HG03095 (cell line): ENCODE measurements at regions not wholly inside any gene's neighbourhood (a gene's known extent, or its start where the extent isn't known, plus 50 kb on each side); places are given as distances from the start of the nearest gene placed in this dataset.
"Not testable (repeated sequence)": the region's sequence is repeated elsewhere in the genome, so short reads cannot be mapped to it uniquely, and the experiment has no call there.

Experiments
- ATAC-seq: cut with Tn5 transposase; IDR thresholded peaks from one replicate; pipeline ENCODE4 v1.9.1; 2021; ENCODE audit warnings: moderate library complexity; ENCODE audit not compliant: unreplicated experiment

DNA sequence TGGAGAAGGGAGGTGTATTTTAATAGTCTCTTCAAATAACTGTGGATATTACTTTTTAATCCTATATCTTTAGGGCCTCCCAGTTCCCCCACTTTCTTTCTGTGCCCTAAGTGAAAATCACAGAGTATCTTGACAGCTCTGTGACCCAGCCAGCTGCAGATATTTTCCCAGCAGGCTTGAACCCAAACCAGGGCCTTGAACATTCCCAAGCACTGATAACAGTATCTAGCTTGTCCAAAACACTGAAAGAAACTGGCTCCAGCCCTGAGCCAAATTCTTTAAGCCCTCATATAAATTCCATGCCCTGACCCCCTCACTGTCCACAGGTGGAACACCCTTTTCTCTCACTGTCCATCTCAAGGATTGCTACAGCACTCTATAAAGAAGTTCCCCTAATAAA, 388.1 kb upstream of the CHAC2 start:
- ATAC-seq: no peak

DNA sequence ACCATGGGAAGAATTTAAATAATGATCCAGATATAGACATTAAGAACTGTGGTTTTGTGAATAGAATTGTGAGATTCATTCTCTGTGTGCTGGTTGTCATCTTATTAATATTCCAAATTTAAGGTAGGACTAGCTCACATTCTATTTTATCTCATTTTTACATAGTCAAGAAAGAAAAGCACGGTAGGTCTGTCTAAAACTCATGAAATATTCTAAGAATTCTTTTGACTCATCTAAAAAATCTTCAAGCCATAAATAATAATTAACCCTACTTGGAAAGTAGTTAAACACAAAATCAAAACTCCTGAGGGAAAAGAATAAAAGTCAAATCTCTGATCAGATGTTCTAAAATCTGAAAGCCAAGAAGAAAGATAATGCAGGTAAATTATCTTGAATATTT, 388.8 kb upstream of the CHAC2 start:
- no peak for ATAC-seq

DNA sequence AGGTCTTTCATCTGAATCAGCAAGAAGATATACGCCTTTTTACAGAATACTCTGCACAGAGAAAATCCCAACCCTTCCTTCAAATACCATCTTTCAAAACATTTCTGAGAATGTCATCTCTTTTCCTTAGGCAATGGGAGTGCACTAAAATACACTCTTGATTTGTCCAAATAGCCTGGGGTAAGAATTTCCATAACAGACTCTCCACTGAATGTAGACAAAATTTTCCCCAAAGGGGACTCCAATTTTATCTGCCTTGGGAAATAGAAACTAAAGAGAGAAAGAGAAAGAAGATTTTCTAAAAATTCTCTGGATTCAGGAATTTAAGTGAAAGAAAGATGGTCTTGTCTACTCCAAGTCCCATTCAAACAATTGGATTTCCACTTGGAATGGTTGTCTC, 394.5 kb upstream of the CHAC2 start:
- no peak for ATAC-seq

DNA sequence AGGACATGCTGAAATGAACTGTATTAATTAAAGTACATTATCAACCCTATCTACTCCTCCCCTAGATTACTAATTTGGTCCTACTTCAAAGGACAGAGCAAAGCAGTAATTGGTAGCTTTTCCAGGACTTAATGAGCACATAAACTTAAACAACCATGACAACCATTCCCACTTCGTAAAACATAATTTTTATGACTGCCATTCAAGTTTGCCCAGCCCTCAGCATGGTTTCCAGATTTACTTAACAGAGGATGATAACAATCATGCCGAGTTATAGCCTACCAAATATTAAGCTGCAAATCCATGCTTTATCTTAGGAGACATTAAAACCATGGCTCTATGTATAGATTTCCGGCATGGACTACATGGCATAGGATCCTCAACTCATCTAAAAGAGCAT, 401.1 kb upstream of the CHAC2 start:
- ATAC-seq: no peak

DNA sequence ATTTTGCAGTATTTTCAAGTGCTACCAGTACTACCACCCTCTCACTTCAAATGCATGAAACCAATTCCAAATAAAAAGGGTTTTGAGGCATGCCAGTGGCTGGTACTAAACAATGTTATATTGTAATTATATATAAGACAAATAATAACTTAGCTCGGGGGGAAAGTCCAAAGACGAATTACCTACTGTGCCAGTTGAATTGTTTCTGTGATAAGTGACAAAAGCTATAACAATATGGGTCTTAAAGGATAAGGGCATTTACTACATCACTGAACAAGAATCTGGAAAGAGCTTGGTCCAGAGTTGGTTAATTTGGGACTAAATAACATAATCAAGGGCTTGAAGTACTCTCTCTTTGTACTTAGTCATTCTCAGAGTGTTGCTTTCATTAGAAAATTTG, 404.7 kb upstream of the CHAC2 start:
- ATAC-seq: no peak

DNA sequence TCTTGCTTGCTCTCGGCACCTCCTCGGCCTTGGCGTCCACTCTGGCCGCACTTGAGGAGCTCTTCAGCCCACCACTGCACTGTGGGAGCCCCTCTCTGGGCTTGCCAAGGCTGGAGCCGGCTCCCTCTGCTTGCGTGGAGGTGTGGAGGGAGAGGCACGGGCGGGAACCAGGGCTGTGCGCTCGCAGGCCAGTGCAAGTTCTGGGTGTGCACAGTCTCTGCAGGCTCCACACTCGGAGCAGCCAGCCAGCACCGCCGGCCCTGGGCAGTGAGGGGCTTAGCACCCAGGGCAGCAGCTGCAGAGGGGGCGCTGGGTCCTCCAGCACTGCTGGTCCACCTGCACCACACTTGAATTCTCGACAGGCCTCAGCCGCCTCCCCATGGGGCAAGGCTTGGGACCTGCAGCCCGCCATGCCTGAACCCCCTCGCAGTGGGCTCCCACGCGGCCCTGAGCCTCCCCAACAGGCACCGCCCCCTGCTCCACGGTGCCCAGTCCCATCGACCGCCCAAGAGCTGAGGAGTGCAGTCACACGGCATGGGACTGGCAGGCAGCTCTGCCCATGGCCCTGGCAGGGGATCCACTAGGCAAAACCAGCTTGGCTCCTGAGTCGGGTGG, 411.2 kb upstream of the CHAC2 start:
- ATAC-seq: no peak

DNA sequence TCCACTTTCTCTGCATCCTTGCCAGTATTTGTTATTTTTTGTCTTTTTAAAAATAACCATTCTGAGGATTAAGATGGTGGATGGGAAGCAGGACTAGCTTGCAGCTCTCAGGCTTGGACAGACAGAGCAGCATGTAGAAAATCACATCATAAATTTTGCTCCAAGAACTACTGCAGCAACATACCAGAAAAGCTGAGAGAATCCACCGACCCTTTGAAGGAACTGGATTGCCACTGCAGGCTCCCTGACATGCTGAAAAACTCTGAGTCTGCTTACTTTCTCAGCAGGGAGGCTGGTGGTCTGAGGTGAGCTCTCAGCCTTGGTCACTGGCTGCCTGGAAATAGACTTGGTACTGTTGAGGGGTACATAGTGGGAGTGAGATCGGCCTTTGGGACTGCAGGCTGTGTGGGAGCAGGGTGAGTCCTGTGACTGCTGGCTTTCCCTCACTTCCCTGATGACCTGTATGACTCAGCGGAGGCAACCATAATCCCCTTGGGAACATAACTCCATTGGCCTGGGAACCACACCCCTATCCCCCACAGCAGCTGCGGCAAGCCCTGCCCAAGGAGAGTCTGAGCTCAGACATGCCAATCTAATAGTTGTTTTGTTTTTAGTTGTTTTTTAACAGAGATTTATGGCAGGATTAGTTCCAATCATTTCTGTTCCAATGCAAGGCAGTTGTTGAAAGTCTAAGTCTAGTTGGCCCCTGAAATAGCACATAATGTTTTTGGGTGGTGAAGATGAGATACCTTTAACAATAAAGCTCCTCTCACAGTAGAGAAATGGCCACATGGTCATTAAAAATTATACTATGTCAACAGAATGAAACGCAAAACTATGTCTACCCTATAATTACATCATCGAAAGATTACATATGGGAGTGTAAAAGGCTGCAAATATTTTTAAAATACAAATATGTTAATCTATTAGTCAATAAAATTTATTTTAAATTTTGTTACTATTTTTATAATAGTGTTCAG, 414.2 kb upstream of the CHAC2 start:
- no peak for ATAC-seq

DNA sequence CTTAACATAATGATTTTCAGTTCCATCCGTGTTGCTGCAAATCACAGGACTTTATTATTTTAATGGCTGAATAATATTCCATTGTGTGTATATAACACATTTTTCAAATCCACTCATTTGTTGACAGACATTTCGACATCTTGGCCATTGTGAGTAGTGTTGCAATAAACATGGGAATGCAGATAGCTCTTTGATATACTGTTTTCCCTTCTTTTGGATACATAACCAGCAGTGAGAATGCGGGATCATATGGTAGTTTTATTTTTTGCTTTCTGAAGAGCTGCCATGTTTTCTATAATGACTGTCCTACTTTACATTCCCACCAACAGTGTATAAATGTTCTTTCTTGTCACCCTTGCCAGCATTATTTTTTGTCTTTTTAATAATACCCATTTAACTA, 420.3 kb upstream of the CHAC2 start:
- no peak for ATAC-seq

DNA sequence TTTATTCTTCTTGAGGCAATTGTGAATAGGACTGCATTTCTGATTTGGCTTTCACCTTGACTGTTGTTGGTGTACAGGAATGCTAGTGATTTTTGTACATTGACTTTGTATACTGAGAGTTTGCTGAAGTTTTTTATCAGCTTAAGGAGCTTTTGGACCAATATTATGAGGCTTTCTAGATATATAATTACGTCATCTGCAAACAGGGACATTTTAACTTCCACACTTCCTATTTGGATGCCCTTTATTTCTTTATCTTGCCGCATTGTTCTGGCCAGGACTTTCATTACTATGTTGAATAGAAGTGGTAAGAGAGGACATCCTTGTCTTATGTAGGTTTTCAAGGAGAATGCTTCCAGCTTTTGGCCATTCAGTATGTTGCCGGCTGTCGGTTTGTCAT, 425.4 kb upstream of the CHAC2 start:
- no peak for ATAC-seq

DNA sequence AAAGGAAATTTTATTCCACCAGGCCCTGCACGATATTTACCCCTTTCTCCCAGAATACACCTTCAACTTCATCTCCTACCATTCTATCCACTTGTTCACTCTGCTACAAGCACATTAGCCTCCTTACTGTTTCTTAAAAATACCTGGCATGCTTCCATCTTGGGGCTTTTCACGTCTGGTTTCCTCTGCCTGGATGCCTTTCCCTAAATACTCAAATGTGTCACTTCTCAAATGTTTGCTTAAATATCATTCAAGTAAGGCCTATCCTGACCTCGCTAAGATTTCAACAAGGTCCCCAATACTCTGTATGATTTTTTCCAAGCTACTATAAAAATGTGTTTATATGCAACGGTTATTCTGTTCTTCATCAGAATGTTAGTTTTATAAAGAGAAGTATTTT, 433.0 kb upstream of the CHAC2 start:
- ATAC-seq: no peak

DNA sequence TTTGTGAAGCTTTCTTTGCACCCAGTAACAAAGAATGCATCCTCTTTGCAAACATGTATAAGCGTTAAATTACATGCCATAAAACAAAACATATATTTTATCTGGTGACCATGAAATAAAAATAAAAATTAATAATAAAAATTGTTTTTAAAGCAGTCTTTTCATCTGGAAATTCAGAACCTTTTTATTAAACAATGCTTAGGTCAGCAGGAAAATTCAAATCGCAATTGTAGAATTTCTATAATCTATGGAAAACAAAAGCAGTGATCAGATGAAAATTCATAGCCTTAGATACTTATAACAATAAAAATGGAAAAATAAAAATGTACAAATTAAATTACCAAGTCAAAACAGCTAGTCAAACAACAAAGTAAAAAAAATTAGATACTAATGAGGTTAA, 435.9 kb upstream of the CHAC2 start:
- ATAC-seq: no peak

DNA sequence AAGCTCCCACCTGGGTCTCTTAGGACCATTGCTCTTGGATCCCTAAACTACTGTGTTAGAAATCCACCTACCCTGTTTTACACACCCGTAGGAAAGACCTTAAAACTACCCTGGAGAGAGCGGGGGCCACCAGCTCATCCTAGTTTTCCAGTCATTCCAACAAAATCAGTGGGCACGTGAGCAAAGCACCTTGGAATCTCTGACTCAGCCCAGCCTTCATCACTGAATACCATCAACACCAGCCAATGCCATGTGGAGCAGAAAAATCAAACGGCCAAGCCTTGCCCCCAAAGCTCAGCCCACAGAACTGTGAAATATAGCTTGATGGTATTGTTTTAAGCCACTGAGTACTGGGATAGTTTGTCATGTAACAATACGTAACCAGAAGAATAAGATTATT, 449.7 kb upstream of the CHAC2 start:
- ATAC-seq: no peak

DNA sequence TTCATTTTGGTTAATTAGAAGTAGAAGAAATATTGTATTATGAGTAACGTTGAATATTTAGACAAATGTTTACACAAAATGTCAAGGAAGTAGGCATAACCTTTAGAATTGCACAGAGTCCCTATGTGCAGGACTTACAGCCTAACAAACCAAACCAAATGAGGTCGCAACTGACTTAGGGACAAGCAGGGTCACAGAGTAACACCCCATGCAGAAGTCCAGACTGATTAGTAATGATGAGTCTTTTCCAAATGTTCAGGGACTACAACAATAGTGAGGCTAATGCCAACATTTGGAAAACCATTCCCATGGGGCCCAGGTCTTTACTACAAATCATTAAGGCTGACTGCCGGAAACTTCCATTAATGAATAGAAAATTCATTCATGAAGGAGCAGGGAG, 452.5 kb upstream of the CHAC2 start:
- ATAC-seq: no peak

DNA sequence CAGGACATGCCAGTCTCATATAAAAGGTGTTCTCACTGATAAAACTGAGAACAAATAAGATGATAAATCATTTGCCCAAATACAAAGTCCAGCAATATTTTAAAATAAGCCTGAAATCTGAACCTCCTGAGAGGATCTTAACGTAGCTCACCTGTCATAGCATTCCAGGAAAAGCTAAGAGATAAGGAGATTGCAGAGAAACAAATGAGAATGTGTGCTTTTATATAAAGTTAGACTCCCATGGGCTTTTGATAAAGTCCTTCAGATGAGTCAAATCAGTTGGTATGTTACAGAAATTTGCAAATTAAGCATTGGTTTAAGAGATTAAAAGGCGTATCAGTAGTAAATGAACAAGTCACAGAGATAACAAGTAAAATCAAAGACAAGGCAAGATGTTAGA, 452.9 kb upstream of the CHAC2 start:
- no peak for ATAC-seq

DNA sequence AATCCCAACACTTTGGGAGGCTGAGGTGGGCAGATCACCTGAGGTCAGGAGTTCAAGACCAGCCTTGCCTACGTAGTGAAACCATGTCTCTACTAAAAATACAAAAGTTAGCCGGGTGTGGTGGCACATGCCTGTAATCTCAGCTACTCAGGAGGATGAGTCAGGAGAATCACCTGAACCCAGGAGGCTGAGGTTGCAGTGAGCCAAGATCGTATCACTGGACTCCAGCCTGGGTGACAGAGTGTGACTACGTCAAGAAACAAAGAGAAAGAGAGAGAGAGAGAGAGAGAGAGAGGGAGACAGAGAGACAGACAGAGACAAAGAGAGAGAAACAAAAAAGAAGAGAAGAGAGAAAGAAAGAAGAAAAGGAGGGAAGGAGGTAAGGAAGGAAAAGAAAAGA, 454.0 kb upstream of the CHAC2 start:
- ATAC-seq: not testable (repeated sequence)

DNA sequence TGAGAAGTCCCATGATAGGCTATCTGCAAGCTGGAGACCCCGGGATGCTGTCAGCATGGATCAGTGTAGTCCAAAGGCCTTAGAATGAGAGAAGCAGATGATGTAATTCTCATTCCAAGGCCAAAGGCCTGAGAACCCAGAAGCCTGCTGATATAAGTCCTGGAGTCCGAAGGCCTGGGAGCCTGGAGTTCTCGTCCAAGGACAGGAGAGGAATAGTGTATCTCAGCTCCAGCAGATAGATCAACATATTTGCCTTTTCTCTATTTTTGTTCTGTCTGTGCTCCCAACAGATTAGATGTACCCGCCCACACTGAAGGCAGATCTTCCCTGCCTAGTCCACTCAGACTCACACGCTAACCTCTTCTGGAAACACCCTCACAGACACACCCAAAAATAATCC, 454.9 kb upstream of the CHAC2 start:
- no peak for ATAC-seq

DNA sequence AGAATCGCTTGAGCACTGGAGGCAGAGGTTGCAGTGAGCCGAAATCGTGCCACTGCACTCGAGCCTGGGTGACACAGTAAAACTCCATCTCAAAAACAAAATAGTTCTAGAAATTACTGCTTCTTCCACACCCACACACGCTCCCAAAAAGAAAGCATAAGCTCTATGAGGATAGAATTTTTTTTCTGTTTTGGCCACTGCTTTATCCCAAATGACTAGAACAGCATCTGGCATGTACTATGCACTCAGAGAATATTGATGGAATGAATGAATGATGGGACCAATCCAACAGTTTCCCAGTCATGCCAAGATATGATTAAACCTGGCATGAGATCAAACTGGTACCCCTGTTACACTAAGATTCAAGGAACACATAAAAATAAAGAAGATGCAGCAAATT, 455.4 kb upstream of the CHAC2 start:
- no peak for ATAC-seq

DNA sequence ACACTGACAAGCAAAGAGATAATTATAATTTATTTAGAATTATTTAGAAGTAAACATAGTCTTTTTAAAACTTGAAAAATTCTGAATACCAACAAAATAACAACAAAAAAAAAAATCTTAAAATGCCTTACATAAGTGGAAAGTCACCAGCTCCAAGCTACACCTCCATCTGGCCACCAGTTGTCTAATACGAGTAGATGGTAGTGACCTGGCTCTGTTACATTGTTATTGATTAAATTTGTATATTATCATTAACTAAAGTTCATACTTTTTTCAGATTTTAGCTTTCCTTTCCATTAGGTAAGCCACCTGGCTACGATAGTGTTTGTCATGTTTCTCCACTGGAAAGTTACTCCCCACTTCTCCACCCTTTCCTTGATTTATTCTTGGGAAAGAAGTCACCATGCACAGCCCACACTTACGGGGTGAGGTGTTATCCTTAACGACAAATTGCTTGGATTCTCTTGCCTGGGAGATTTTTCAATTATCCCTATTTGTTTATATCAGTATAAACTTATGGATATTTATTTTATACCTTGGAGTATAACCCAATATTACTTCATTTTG, 464.5 kb upstream of the CHAC2 start:
- no peak for ATAC-seq

DNA sequence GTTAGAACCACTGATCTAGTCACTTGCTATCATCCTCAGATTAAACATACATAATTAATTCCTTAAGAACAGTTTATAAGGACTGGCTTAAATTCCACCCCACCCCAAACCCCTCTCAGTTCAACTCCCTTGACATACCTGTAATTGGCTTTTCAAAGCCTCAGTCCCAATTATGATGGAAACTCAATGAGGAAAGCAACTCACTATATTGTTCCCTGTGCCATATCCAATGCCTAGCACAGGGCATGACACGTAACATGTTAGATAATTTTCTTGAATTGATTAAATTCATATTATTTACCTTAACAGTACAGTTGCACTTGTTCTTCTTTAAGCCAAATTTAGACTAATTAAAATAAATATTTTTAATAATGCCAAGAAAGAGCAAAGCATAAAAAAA, 465.1 kb upstream of the CHAC2 start:
- ATAC-seq: no peak

DNA sequence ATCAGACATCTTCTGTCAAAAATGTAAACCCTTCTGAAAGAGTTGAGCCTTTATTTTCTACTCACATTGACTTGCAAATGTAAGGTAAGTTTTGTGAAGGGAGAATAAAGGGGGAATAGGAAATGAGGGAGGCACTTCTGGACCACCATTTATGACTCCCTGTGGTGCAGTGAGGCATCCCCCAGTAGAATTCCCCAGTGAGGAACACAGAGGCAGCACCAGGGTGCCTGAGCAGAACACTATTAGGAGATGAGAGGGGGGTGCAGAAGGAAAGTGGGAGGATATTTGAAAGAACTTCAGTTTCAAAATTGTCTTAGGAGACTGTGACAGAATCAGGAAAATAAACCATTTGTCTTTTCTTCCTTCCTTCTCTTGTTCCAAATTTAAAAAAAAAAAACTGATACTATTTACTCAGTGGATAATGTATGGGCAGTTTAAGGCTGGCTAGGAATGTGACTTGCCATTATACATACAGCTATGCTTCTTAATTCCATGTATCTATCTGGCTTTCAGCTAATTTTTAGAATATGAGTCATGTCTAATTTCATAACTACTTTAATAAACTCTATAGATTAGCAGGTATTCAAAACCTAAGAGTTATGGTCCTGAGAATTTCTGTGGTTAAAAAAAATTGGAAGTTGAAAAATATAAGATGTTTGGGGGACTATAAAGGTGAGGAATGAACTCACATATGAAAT, 478.1 kb upstream of the CHAC2 start:
- ATAC-seq: no peak

DNA sequence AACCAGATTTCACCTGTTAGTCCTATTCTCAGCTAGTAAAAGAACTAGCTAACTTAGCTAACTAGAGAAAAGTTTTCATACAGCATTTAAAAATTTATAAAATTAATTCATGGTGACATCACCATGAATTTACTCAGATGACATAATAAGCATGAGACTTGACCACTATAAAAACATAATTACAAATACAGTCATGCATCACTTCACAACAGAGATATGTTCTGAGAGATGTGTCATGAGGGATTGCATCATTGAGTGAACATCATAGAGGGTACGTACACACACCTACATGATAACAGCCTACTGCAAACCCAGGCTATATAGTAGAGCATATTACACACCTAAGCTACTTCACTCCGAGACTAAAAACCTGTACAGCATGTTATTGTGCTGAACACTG, 481.3 kb upstream of the CHAC2 start:
- no peak for ATAC-seq

DNA sequence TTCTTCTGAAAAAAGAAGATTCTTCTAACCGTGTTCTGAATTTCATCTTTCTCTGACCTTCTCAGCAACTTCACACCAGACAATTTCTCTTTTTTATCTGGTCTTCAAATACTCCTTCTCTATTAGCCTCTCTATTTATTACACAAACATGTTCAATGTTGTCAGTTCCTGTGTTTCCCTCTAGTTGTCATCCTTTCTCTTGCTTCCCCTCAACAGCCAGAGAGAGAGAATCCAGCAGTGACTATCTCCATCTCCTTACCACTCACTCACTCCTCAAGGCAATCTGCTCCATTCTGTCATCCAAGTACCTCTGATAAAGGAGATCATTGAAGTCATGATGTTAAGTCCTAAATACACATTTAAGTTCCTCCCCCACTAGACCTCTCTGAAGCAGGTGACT, 491.9 kb upstream of the CHAC2 start:
- ATAC-seq: no peak
